GM23248 (cell line): ENCODE measurements at regions not wholly inside any gene's neighbourhood (a gene's known extent, or its start where the extent isn't known, plus 50 kb on each side); places are given as distances from the start of the nearest gene placed in this dataset.

Experiments used
- EZH2 ChIP-seq: fragments of 200-600 bp; sonication (generic); IDR thresholded peaks from 2 replicates; pipeline ENCODE4 v1.6.1; 2018; ENCODE audit warnings: antibody characterized with exemption, mild to moderate bottlenecking; ENCODE audit not compliant: insufficient read depth, poor library complexity, severe bottlenecking
- EZH2phosphoT487 ChIP-seq: fragments of 200-600 bp; sonication (generic); IDR thresholded peaks from 2 replicates; pipeline ENCODE4 v1.6.1; 2018; ENCODE audit warnings: antibody characterized with exemption, moderate library complexity, mild to moderate bottlenecking, low read depth; ENCODE audit not compliant: insufficient read depth

GRCh38 chr10:29063806-29064644 is 224.8 kb upstream of the LYZL1 start:
- TF ChIP-seq EZH2 (no peak), EZH2phosphoT487 (no peak)
